ENCODE measurements at regions not wholly inside any gene's neighbourhood (a gene's known extent, or its start where the extent isn't known, plus 50 kb on each side); places are given as distances from the start of the nearest gene placed in this dataset.

GRCh38 chrX:69282893-69283690 is 117.8 kb upstream of the PJA1 start:
- TF ChIP-seq CTCF (IDR thresholded peaks at IDR 0.05; ENCODE audit: low read depth, low read length): no peak
- TF ChIP-seq EZH2phosphoT487 (IDR thresholded peaks at IDR 0.05; ENCODE audit: low read depth): no peak

Measured in OCI-LY3 (cell line).